Heart right ventricle (tissue), 16 donors: ENCODE measurements at regions not wholly inside any gene's neighbourhood (a gene's known extent, or its start where the extent isn't known, plus 50 kb on each side); places are given as distances from the start of the nearest gene placed in this dataset.
"Not testable (repeated sequence)": the region's sequence is repeated elsewhere in the genome, so short reads cannot be mapped to it uniquely, and the experiment has no call there.

Experiments used
- ATAC-seq, 8 donors: fragments of 200-7000 bp; cut with Tn5 transposase; one replicate each; pipeline ENCODE4 v1.9.1; 2020; ENCODE audit warnings: mild to moderate bottlenecking in 8 of 8, moderate library complexity in 8 of 8, moderate number of reproducible peaks in 1 of 8
- DNase-seq, 2 donors: peaks; one replicate each; pipeline ENCODE4 v3.0.0-alpha.2; 2020
- H3K27ac ChIP-seq, 10 donors: fragments of 200-600 bp; sonication (generic) in 2 of 10; one replicate each; pipeline versions ENCODE4 v1.5.0 to v1.8.0; 2020 to 2022; ENCODE audit warnings: mild to moderate bottlenecking in 3 of 10
- H3K27me3 ChIP-seq, 7 donors: fragments of 200-600 bp; one replicate each; pipeline ENCODE4 v1.8.0; 2021 to 2022; ENCODE audit warnings: mild to moderate bottlenecking in 2 of 7
- H3K36me3 ChIP-seq, 9 donors: fragments of 200-600 bp; sonication (generic) in 1 of 9; one replicate each; pipeline versions ENCODE4 v1.5.0 to v1.8.0; 2020 to 2022; ENCODE audit warnings: mild to moderate bottlenecking in 2 of 9
- H3K4me1 ChIP-seq, 9 donors: fragments of 200-600 bp; sonication (generic) in 1 of 9; one replicate each; pipeline versions ENCODE4 v1.5.0 to v1.8.0; 2020 to 2022; ENCODE audit warnings: mild to moderate bottlenecking in 4 of 9
- H3K4me3 ChIP-seq, 10 donors: fragments of 200-600 bp; sonication (generic) in 2 of 10; one replicate each; pipeline versions ENCODE4 v1.5.0 to v1.8.0; 2020 to 2022; ENCODE audit warnings: mild to moderate bottlenecking in 7 of 10, moderate library complexity in 2 of 10
- H3K9me3 ChIP-seq, 11 donors: fragments of 200-600 bp in 10 of 11; sonication (generic) in 2 of 11; one replicate each; pipeline versions ENCODE4 v1.5.0 to v1.8.0; 2013 to 2022; ENCODE audit warnings: mild to moderate bottlenecking in 2 of 11, control low read depth in 1 of 11, moderate library complexity in 1 of 11
- WGBS, 2 donors: extraction: QIAGEN DNeasy Blood & Tissue Kit; methylation state at CpG; one replicate each; pipeline ENCODE4 v1.1.7; 2013; ENCODE audit warnings: inconsistent platforms in 1 of 2; 5-methylcytosine and 5-hydroxymethylcytosine counted together
- intact Hi-C, 10 donors: fragments of 100-400 bp; cut with DNase I; formaldehyde crosslinking; loops; one replicate each; pipeline versions ENCODE4 v1.11.1 to v1.14.2; 2022
- donor health status: Arrhythmogenic right ventricular cardiomyopathy.
- donor health status: ischemic (EF 13 %, LVEDD 7.1; RV severe dilation, severe dysfunction).
- donor health status: healthy with polysubstance abuse.
- donor health status: DM: no; HTN: yes; CAD: no.
- donor health status: DM: no; HTN: no; CAD: no.
- donor health status: ischemic (EF 25% LVEDD 6.9; RV normal size, moderate dysfunction).
- donor health status: ischemic (EF 25% LVEDD 5.7; RV mildly dilated, moderate dysfunction).
- donor health status: healthy.
- donor health status: DM: yes; HTN: yes; CAD: no.
- donor health status: Ischemic cardiomyopathy.
- donor health status: ischemic (EF 35%, LVEDD 5.7; RV mildly dilated, moderate dysfunction).
- donor health status: nonischemic (EF 11% LVEDD 7.7; RV severe dilation, severe dysfunction).
- donor health status: DM: yes; HTN: yes; CAD: no.
- donor health status: PGD.
- donor health status: ischemic (EF 29% LVEDD 5.4; RV normal size, mild dysfunction).
- donor health status: nonischemic (EF 23%, LVEDD 6.1; RV moderate dilation, normal function).

- H3K4me1 ChIP-seq, H3K36me3 ChIP-seq, DNase-seq, ATAC-seq, H3K4me3 ChIP-seq, H3K27me3 ChIP-seq, H3K27ac ChIP-seq, H3K9me3 ChIP-seq, intact Hi-C loops: not testable (repeated sequence)
- 63 to 73% methylated on average over 3 of the region's 3 CpGs for WGBS, 2 donors
Measured at GRCh38 chr20:29606171-29606570, 1651.3 kb upstream of the DEFB115 start.

- peaks cover 0 to 27% (median 0%) of the 10 kb centered on the region in 11 donors for H3K9me3 ChIP-seq
- 52 to 91% methylated on average over 1 of the region's 1 CpG for WGBS, 2 donors
- H3K36me3 ChIP-seq, H3K27ac ChIP-seq, ATAC-seq, intact Hi-C loops, DNase-seq, H3K27me3 ChIP-seq, H3K4me1 ChIP-seq, H3K4me3 ChIP-seq: not testable (repeated sequence)
Measured at GRCh38 chr20:29629395-29629794, 1628.1 kb upstream of the DEFB115 start.
